Hepatocyte (in vitro differentiated cells): ENCODE measurements at regions not wholly inside any gene's neighbourhood (a gene's known extent, or its start where the extent isn't known, plus 50 kb on each side); places are given as distances from the start of the nearest gene placed in this dataset.

Experiments
- DNase-seq: peaks from one replicate; pipeline ENCODE4 v3.0.0-alpha.2; 2016; ENCODE audit warnings: low spot score
- H2AFZ ChIP-seq: fragments of 200-600 bp; sonication (generic); 2 replicates; pipeline ENCODE4 v1.6.0; 2016; ENCODE audit warnings: antibody characterized with exemption, mild to moderate bottlenecking
- H3K27ac ChIP-seq: fragments of 200-600 bp; sonication (generic); 2 replicates; pipeline ENCODE4 v1.5.1; 2016; ENCODE audit warnings: mild to moderate bottlenecking
- H3K27me3 ChIP-seq: fragments of 200-600 bp; sonication (generic); 2 replicates; pipeline ENCODE4 v1.6.1; 2016
- H3K36me3 ChIP-seq: fragments of 200-600 bp; sonication (generic); replicated peaks from 2 replicates; pipeline ENCODE4 v1.5.1; 2016; ENCODE audit warnings: low read depth; ENCODE audit not compliant: insufficient read depth
- H3K4me1 ChIP-seq: fragments of 200-600 bp; sonication (generic); 2 replicates; pipeline ENCODE4 v1.5.1; 2016; ENCODE audit warnings: mild to moderate bottlenecking, moderate library complexity; ENCODE audit not compliant: insufficient read depth
- H3K4me2 ChIP-seq: fragments of 200-600 bp; sonication (generic); 2 replicates; pipeline ENCODE4 v1.6.0; 2016
- H3K4me3 ChIP-seq: fragments of 200-600 bp; sonication (generic); 2 replicates; pipeline ENCODE4 v1.5.1; 2016; ENCODE audit warnings: mild to moderate bottlenecking
- H3K79me2 ChIP-seq: fragments of 200-600 bp; sonication (generic); 2 replicates; pipeline ENCODE4 v1.6.0; 2017; ENCODE audit warnings: mild to moderate bottlenecking
- H3K9me2 ChIP-seq: fragments of 200-600 bp; sonication (generic); replicated peaks from 2 replicates; pipeline ENCODE4 v1.6.0; 2017; ENCODE audit warnings: mild to moderate bottlenecking; ENCODE audit not compliant: insufficient read depth
- H3K9me3 ChIP-seq: fragments of 200-600 bp; sonication (generic); 2 replicates; pipeline ENCODE4 v1.5.1; 2016; ENCODE audit warnings: low read depth, mild to moderate bottlenecking
- H4K20me1 ChIP-seq: fragments of 200-600 bp; sonication (generic); 2 replicates; pipeline ENCODE4 v1.6.0; 2016; ENCODE audit warnings: mild to moderate bottlenecking; ENCODE audit not compliant: insufficient read depth, poor library complexity, severe bottlenecking
- EZH2 ChIP-seq: fragments of 200-600 bp; sonication (generic); IDR thresholded peaks from 2 replicates; pipeline ENCODE4 v1.6.1; 2016; ENCODE audit warnings: antibody characterized with exemption, mild to moderate bottlenecking, borderline replicate concordance
- EZH2phosphoT487 ChIP-seq: fragments of 200-600 bp; sonication (generic); IDR thresholded peaks from one replicate; pipeline ENCODE4 v1.6.1; 2018; ENCODE audit warnings: antibody characterized with exemption, mild to moderate bottlenecking, low read depth, moderate library complexity; ENCODE audit not compliant: unreplicated experiment, severe bottlenecking
- WGBS: methylation state at CpG from one replicate; pipeline ENCODE4 v1.1.6; 2016; ENCODE audit warnings: low lambda C conversion rate; ENCODE audit errors: missing lambda C conversion rate; 5-methylcytosine and 5-hydroxymethylcytosine counted together
- TF ChIP-seq, protein P1 (sequence below): fragments of 200-600 bp; sonication (generic); IDR thresholded peaks from 2 replicates; pipeline ENCODE4 v1.5.1; 2016; ENCODE audit warnings: antibody characterized with exemption, mild to moderate bottlenecking; ENCODE audit not compliant: poor library complexity

DNA sequence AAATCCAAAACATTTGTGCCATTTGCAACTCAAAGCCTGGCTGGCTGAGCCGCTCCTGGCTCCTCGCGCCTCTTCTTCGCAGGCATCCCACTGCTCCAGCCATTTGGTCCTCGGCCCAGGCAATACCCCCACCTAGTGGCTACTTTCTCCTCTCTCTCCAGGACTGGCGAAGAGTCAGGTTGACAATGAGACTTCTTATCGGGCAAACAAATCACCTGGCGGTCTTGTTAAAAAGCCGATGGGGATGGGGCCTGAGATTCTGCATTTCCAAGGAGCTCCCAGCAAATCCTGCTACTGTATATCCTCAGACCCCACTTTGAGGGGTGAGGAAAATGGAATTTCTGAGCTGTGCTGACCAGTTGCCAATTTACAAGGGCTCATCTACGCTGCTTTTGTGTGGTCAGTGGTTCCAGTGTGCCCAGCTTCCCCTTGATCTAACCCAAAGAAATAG is 89.0 kb downstream of the ISX start:
- Histone ChIP-seq H3K9me3 (no peaks in the 10 kb centered on the region), H3K4me2 (no peak overlapping the region), H2AFZ (no peak overlapping the region), H3K27ac (no peak overlapping the region), H3K4me1 (no peaks in the 10 kb centered on the region), H4K20me1 (no peaks in the 10 kb centered on the region), H3K4me3 (no peak overlapping the region), H3K9me2 (no peaks in the 10 kb centered on the region), H3K79me2 (no peaks in the 10 kb centered on the region), H3K27me3 (peaks cover 11% of the 10 kb centered on the region), H3K36me3 (no peaks in the 10 kb centered on the region)
- peak; percentile 86 for DNase-seq
- 11% methylated on average over 10 of the region's 10 CpGs for WGBS
- TF ChIP-seq, protein P1, sequence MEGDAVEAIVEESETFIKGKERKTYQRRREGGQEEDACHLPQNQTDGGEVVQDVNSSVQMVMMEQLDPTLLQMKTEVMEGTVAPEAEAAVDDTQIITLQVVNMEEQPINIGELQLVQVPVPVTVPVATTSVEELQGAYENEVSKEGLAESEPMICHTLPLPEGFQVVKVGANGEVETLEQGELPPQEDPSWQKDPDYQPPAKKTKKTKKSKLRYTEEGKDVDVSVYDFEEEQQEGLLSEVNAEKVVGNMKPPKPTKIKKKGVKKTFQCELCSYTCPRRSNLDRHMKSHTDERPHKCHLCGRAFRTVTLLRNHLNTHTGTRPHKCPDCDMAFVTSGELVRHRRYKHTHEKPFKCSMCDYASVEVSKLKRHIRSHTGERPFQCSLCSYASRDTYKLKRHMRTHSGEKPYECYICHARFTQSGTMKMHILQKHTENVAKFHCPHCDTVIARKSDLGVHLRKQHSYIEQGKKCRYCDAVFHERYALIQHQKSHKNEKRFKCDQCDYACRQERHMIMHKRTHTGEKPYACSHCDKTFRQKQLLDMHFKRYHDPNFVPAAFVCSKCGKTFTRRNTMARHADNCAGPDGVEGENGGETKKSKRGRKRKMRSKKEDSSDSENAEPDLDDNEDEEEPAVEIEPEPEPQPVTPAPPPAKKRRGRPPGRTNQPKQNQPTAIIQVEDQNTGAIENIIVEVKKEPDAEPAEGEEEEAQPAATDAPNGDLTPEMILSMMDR = peak; percentile 83
- TF ChIP-seq EZH2phosphoT487 (no peak), EZH2 (no peak)

GRCh38 chr22:35155403-35156025 is 89.6 kb downstream of the ISX start:
- H3K4me3 ChIP-seq = no peak overlapping the region
- peaks cover 11% of the 10 kb centered on the region for H3K27me3 ChIP-seq

GRCh38 chr22:35156945-35157344 is 91.0 kb downstream of the ISX start:
- DNase-seq = no peak
- no peak overlapping the region for H3K27ac ChIP-seq
- TF ChIP-seq EZH2 (no peak), EZH2phosphoT487 (no peak)
- TF ChIP-seq, protein P1 = no peak

More at GRCh38 chr22:35155403-35156025, 89.6 kb downstream of the ISX start:
- H3K4me2 ChIP-seq = no peak overlapping the region
- no peaks in the 10 kb centered on the region for H3K4me1 ChIP-seq
- no peaks in the 10 kb centered on the region for H3K9me2 ChIP-seq
- no peak overlapping the region for H2AFZ ChIP-seq
- H3K27ac ChIP-seq = no peak overlapping the region
- no peaks in the 10 kb centered on the region for H3K9me3 ChIP-seq
- WGBS = 73% methylated on average over 7 of the region's 7 CpGs
- DNase-seq = no peak
- no peaks in the 10 kb centered on the region for H3K36me3 ChIP-seq
- H4K20me1 ChIP-seq = no peaks in the 10 kb centered on the region
- no peaks in the 10 kb centered on the region for H3K79me2 ChIP-seq
- TF ChIP-seq EZH2phosphoT487 (no peak), EZH2 (no peak)
- TF ChIP-seq, protein P1 = no peak

More at GRCh38 chr22:35156945-35157344, 91.0 kb downstream of the ISX start:
- H3K9me3 ChIP-seq = no peaks in the 10 kb centered on the region
- H3K4me1 ChIP-seq = no peaks in the 10 kb centered on the region
- peaks cover 11% of the 10 kb centered on the region for H3K27me3 ChIP-seq
- H2AFZ ChIP-seq = no peak overlapping the region
- no peaks in the 10 kb centered on the region for H3K36me3 ChIP-seq
- H3K4me3 ChIP-seq = no peak overlapping the region
- no peak overlapping the region for H3K4me2 ChIP-seq
- WGBS = 55% methylated on average over 3 of the region's 3 CpGs
- no peaks in the 10 kb centered on the region for H3K9me2 ChIP-seq
- H4K20me1 ChIP-seq = no peaks in the 10 kb centered on the region
- no peaks in the 10 kb centered on the region for H3K79me2 ChIP-seq
